SK-N-SH (cell line): ENCODE measurements at regions not wholly inside any gene's neighbourhood (a gene's known extent, or its start where the extent isn't known, plus 50 kb on each side); places are given as distances from the start of the nearest gene placed in this dataset.
A peak's percentile ranks its signal among the peaks of the same experiment; 100 is the strongest.

ENCODE experiments used
- CTCF ChIA-PET: fragments of 300-600, 350-600 bp; formaldehyde crosslinking; extraction: SDS; loops from one replicate; lab custom pipeline; 2021; lab: Yijun Ruan, JAX
- POLR2A ChIA-PET: fragments of 350-600 bp; sonication (Branson Sonifier 250); formaldehyde crosslinking; extraction: SDS; loops from one replicate; lab custom pipeline; 2020; ENCODE audit warnings: antibody characterized with exemption, inconsistent platforms; lab: Yijun Ruan, JAX
- DNase-seq: peaks from one replicate; pipeline ENCODE4 v3.0.0; 2012
- H2AFZ ChIP-seq: fragments of 200-600 bp; sonication (generic); 2 replicates; pipeline ENCODE4 v1.8.1; 2016; ENCODE audit warnings: antibody characterized with exemption, mild to moderate bottlenecking, low read depth
- H3F3A ChIP-seq: fragments of 200-600 bp; sonication (generic); replicated peaks from 2 replicates; pipeline ENCODE3; 2016; ENCODE audit warnings: antibody characterized with exemption, mild to moderate bottlenecking; ENCODE audit not compliant: insufficient read depth
- H3K27ac ChIP-seq, 2 experiments: fragments of 200-500 bp in 1 of 2; fragments of 200-600 bp in 1 of 2; sonication (Bioruptor generic) in 1 of 2; sonication (generic), shearing (Covaris generic) in 1 of 2; 2 replicates each; pipeline versions ENCODE4 v1.5.1 to v1.6.1; 2014 to 2016; ENCODE audit warnings: low read depth in 2 of 2, inconsistent platforms in 1 of 2, low read length in 1 of 2, mild to moderate bottlenecking in 1 of 2, mixed read lengths in 1 of 2
- H3K27me3 ChIP-seq: fragments of 200-600 bp; sonication (generic), shearing (Covaris generic); 2 replicates; pipeline ENCODE4 v1.6.1; 2016; ENCODE audit warnings: mixed run types; ENCODE audit not compliant: insufficient read depth
- H3K36me3 ChIP-seq, 2 experiments: fragments of 200-500 bp in 1 of 2; fragments of 200-600 bp in 1 of 2; sonication (Bioruptor generic) in 1 of 2; sonication (generic) in 1 of 2; replicated peaks in 1 of 2; 2 replicates each; pipeline versions ENCODE3 to v1.5.1; 2014 to 2016; ENCODE audit warnings: low read length in 1 of 2, mild to moderate bottlenecking in 1 of 2; ENCODE audit not compliant: insufficient read depth in 2 of 2, control insufficient read depth in 1 of 2
- H3K4me1 ChIP-seq, 2 experiments: fragments of 200-500 bp in 1 of 2; fragments of 200-600 bp in 1 of 2; sonication (Bioruptor generic) in 1 of 2; sonication (generic), shearing (Covaris generic) in 1 of 2; 2 replicates each; pipeline versions ENCODE4 v1.5.1 to v1.6.1; 2014 to 2016; ENCODE audit warnings: low read depth in 1 of 2, low read length in 1 of 2, mixed run types in 1 of 2; ENCODE audit not compliant: insufficient read depth in 2 of 2, control insufficient read depth in 1 of 2
- H3K4me2 ChIP-seq: fragments of 200-600 bp; sonication (generic), shearing (Covaris generic); 2 replicates; pipeline ENCODE4 v1.6.1; 2017; ENCODE audit warnings: mixed run types
- H3K4me3 ChIP-seq, 2 experiments: fragments of 200-500 bp in 1 of 2; fragments of 200-600 bp in 1 of 2; sonication (Bioruptor generic) in 1 of 2; sonication (generic), shearing (Covaris generic) in 1 of 2; 2 replicates each; pipeline versions ENCODE4 v1.5.1 to v1.8.1; 2014 to 2016; ENCODE audit warnings: low read depth in 2 of 2, inconsistent platforms in 1 of 2, low read length in 1 of 2, mild to moderate bottlenecking in 1 of 2, mixed read lengths in 1 of 2, moderate library complexity in 1 of 2
- H3K79me2 ChIP-seq: fragments of 200-600 bp; sonication (generic); 2 replicates; pipeline ENCODE4 v1.8.1; 2017; ENCODE audit warnings: mild to moderate bottlenecking; ENCODE audit not compliant: insufficient read depth
- H3K9ac ChIP-seq: fragments of 200-600 bp; sonication (generic); 2 replicates; pipeline ENCODE4 v1.6.1; 2017; ENCODE audit warnings: mixed run types
- H3K9me2 ChIP-seq: fragments of 200-600 bp; sonication (generic); 2 replicates; pipeline ENCODE4 v1.6.1; 2017; ENCODE audit warnings: mixed run types
- H3K9me3 ChIP-seq: fragments of 200-600 bp; sonication (generic); 2 replicates; pipeline ENCODE4 v1.6.1; 2017; ENCODE audit warnings: mixed run types, mild to moderate bottlenecking, moderate library complexity
- H4K20me1 ChIP-seq: fragments of 200-600 bp; sonication (generic); 2 replicates; pipeline ENCODE4 v1.6.1; 2017; ENCODE audit warnings: mild to moderate bottlenecking, mixed run types; ENCODE audit not compliant: insufficient read depth
- EP300 ChIP-seq, 2 experiments: IDR thresholded peaks; 2 replicates each; pipeline versions ENCODE4 v1.4.0 to v1.6.1; 2012; ENCODE audit warnings: borderline replicate concordance in 1 of 2, low read depth in 1 of 2, low read length in 1 of 2
- FOXM1 ChIP-seq: IDR thresholded peaks from 2 replicates; pipeline ENCODE4 v1.4.0; 2012; ENCODE audit warnings: low read depth, mild to moderate bottlenecking
- GATA2 ChIP-seq: sonication (generic); formaldehyde crosslinking; IDR thresholded peaks from 2 replicates; pipeline ENCODE4 v1.5.0; 2020; ENCODE audit warnings: mild to moderate bottlenecking, missing genetic modification reagents
- MAX ChIP-seq: IDR thresholded peaks from 2 replicates; pipeline ENCODE4 v1.4.0; 2012; ENCODE audit warnings: low read depth
- MEF2A ChIP-seq: IDR thresholded peaks from 2 replicates; pipeline ENCODE4 v1.4.0; 2012; ENCODE audit warnings: low read depth, borderline replicate concordance
- MXI1 ChIP-seq: IDR thresholded peaks from 2 replicates; pipeline ENCODE4 v1.6.1; 2012; ENCODE audit warnings: mild to moderate bottlenecking, low read depth, low read length, improper control_type of control experiment
- RAD21 ChIP-seq: IDR thresholded peaks from 2 replicates; pipeline ENCODE4 v1.6.1; 2012; ENCODE audit warnings: mild to moderate bottlenecking, low read length
- RCOR1 ChIP-seq: fragments of 150-350 bp; IDR thresholded peaks from 2 replicates; pipeline ENCODE4 v1.6.1; 2017; ENCODE audit warnings: antibody characterized with exemption, low read length
- TAF1 ChIP-seq: IDR thresholded peaks from 2 replicates; pipeline ENCODE4 v1.6.1; 2012; ENCODE audit warnings: low read depth, mild to moderate bottlenecking, low read length, moderate library complexity, borderline replicate concordance
- YY1 ChIP-seq: IDR thresholded peaks from 2 replicates; pipeline ENCODE4 v1.4.0; 2012; ENCODE audit warnings: low read depth, mild to moderate bottlenecking
- ZBTB33 ChIP-seq: IDR thresholded peaks from 2 replicates; pipeline ENCODE4 v1.4.0; 2012; ENCODE audit warnings: low read depth, borderline replicate concordance
- WGBS: methylation state at CpG from one replicate; pipeline ENCODE4 v1.1.6; 2017; ENCODE audit warnings: low lambda C conversion rate; 5-methylcytosine and 5-hydroxymethylcytosine counted together
- TF ChIP-seq, protein P1 (sequence below): fragments of 150-350 bp; IDR thresholded peaks from 2 replicates; pipeline ENCODE4 v1.6.1; 2017; ENCODE audit warnings: antibody characterized with exemption, low read length, low read depth, borderline replicate concordance

DNA sequence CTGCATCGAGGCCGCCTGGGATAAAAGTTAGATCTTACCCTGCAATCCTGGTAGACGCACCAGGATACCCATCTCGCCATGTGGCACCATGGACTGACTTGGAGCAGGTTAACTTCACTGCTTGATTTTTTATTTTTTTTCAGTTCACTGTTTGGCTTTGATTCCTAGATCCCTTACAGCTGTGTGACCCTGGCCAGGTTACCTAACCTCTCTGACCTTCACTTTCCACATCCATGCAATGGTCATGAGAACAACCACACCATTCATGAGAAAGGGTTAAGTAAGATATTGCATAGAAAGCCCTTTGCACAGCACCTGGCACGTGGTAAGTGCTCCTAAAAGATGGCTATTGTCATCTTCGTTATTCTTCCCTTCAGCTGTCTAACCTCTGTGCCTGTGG is 230.5 kb downstream of the SOX9 start:
- Histone ChIP-seq H3K36me3 (no peaks in the 10 kb centered on the region), H3K9me2 (no peaks in the 10 kb centered on the region), H3K27me3 (no peaks in the 10 kb centered on the region), H3K4me3 (no peak overlapping the region), H3K9ac (no peak overlapping the region), H3F3A (no peaks in the 10 kb centered on the region), H4K20me1 (no peaks in the 10 kb centered on the region), H3K27ac (no peak overlapping the region), H3K4me2 (no peak overlapping the region), H2AFZ (no peak overlapping the region), H3K4me1 (peaks cover 0 to 48% of the 10 kb centered on the region in 2 experiments; a peak in 2 of 4 replicates), H3K9me3 (no peaks in the 10 kb centered on the region), H3K79me2 (no peaks in the 10 kb centered on the region)
- TF ChIP-seq EP300 (IDR thresholded peaks at IDR 0.05; ENCODE audit: borderline replicate concordance in 1 of 2, low read depth in 1 of 2, low read length in 1 of 2): no peak
- TF ChIP-seq MAX: no peak
- TF ChIP-seq YY1: no peak
- TF ChIP-seq MXI1: no peak
- WGBS: 90% methylated on average over 6 of the region's 6 CpGs
- DNase-seq: no peak
- CTCF ChIA-PET: interaction anchor here (0.6 to 1.4 kb wide), 8 partner anchors 12 to 963 kb away, joined by 3 to 5 read pairs (median 3); no protein-coding TSS in a partner anchor
- POLR2A ChIA-PET: no interaction called here

- Histone ChIP-seq H3K36me3 (no peaks in the 10 kb centered on the region), H3K9ac (no peak overlapping the region), H3F3A (no peaks in the 10 kb centered on the region), H3K9me2 (no peaks in the 10 kb centered on the region), H4K20me1 (no peaks in the 10 kb centered on the region), H3K79me2 (no peaks in the 10 kb centered on the region), H3K4me2 (no peak overlapping the region), H3K27me3 (no peaks in the 10 kb centered on the region), H3K9me3 (no peaks in the 10 kb centered on the region), H3K27ac (no peak overlapping the region), H2AFZ (no peak overlapping the region), H3K4me1 (peaks cover 0 to 48% of the 10 kb centered on the region in 2 experiments; a peak in 2 of 4 replicates), H3K4me3 (no peak overlapping the region)
- TF ChIP-seq RCOR1 (no peak), RAD21 (no peak), MEF2A (no peak), FOXM1 (no peak), TAF1 (no peak), GATA2 (peak; percentile 75), ZBTB33 (no peak)
- TF ChIP-seq, protein P1, sequence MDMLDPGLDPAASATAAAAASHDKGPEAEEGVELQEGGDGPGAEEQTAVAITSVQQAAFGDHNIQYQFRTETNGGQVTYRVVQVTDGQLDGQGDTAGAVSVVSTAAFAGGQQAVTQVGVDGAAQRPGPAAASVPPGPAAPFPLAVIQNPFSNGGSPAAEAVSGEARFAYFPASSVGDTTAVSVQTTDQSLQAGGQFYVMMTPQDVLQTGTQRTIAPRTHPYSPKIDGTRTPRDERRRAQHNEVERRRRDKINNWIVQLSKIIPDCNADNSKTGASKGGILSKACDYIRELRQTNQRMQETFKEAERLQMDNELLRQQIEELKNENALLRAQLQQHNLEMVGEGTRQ: no peak
- ChIA-PET CTCF (interaction anchor here (0.6 to 1.4 kb wide), 9 partner anchors 13 to 962 kb away, joined by 3 to 5 read pairs (median 3); no protein-coding TSS in a partner anchor), POLR2A (interaction anchor here (0.6 kb wide), 1 partner anchor 38 kb away, joined by 3 read pairs; no protein-coding TSS in a partner anchor)
- WGBS: 87% methylated on average over 21 of the region's 21 CpGs
- DNase-seq: peak; percentile 50
Observed at GRCh38 chr17:72351884-72352346, 231.1 kb downstream of the SOX9 start.
